CD4-positive, alpha-beta memory T cell (primary cell): ENCODE measurements at regions not wholly inside any gene's neighbourhood (a gene's known extent, or its start where the extent isn't known, plus 50 kb on each side); places are given as distances from the start of the nearest gene placed in this dataset.
A peak's percentile ranks its signal among the peaks of the same experiment; 100 is the strongest.

Source experiments
- CTCF ChIA-PET: fragments of 350-600 bp; sonication (Branson Sonifier 250); formaldehyde crosslinking; loops from one replicate; lab custom pipeline; 2021; ENCODE audit warnings: inconsistent platforms; ENCODE audit not compliant: partially characterized antibody; lab: Charles Lee
- POLR2A ChIA-PET: fragments of 350-600 bp; sonication (Branson Sonifier 250); formaldehyde crosslinking; loops from one replicate; lab custom pipeline; 2021; ENCODE audit not compliant: partially characterized antibody; lab: Charles Lee
- DNase-seq, 5 donors: peaks; one replicate each; pipeline versions ENCODE4 v3.0.0 to v3.0.0-alpha.2; 2020 to 2022; ENCODE audit warnings: mixed read lengths in 1 of 5
- H3K27ac ChIP-seq: one replicate; pipeline ENCODE4 v1.7.0; 2013; ENCODE audit warnings: low read depth, low read length
- H3K27me3 ChIP-seq: 2 replicates; pipeline ENCODE4 v1.7.0; 2013; ENCODE audit warnings: mild to moderate bottlenecking, low read length, moderate library complexity; ENCODE audit not compliant: insufficient read depth
- H3K36me3 ChIP-seq: 2 replicates; pipeline ENCODE4 v1.7.0; 2013; ENCODE audit warnings: mild to moderate bottlenecking, low read length, moderate library complexity; ENCODE audit not compliant: insufficient read depth
- H3K4me1 ChIP-seq: 2 replicates; pipeline ENCODE4 v1.7.0; 2013; ENCODE audit warnings: mild to moderate bottlenecking, low read length, moderate library complexity; ENCODE audit not compliant: insufficient read depth
- H3K4me3 ChIP-seq, 2 donors: one replicate each; pipeline ENCODE4 v1.7.0; 2013; ENCODE audit warnings: low read length in 2 of 2, mild to moderate bottlenecking in 1 of 2
- H3K9me3 ChIP-seq, 2 donors: one replicate each; pipeline ENCODE4 v1.7.0; 2013; ENCODE audit warnings: low read length in 2 of 2, control low read depth in 1 of 2; ENCODE audit not compliant: control insufficient read depth in 1 of 2
- H3K27ac Mint-ChIP-seq, 7 donors: one replicate each; pipeline ENCODE4 v1.8.0; 2020 to 2021; ENCODE audit warnings: mixed read lengths in 7 of 7, mild to moderate bottlenecking in 6 of 7, inconsistent platforms in 3 of 7, moderate library complexity in 3 of 7
- H3K27me3 Mint-ChIP-seq, 2 donors: one replicate each; pipeline ENCODE4 v1.8.0; 2020 to 2021; ENCODE audit warnings: mixed read lengths in 2 of 2
- H3K36me3 Mint-ChIP-seq, 2 donors: one replicate each; pipeline ENCODE4 v1.8.0; 2020 to 2021; ENCODE audit warnings: mixed read lengths in 2 of 2, inconsistent platforms in 1 of 2, mild to moderate bottlenecking in 1 of 2
- H3K4me1 Mint-ChIP-seq, 4 donors: one replicate each; pipeline ENCODE4 v1.8.0; 2020 to 2021; ENCODE audit warnings: mixed read lengths in 4 of 4, mild to moderate bottlenecking in 1 of 4
- H3K4me3 Mint-ChIP-seq, 8 donors: one replicate each; pipeline ENCODE4 v1.8.0; 2020 to 2021; ENCODE audit warnings: mixed read lengths in 8 of 8, mild to moderate bottlenecking in 7 of 8, moderate library complexity in 6 of 8, inconsistent platforms in 3 of 8
- H3K9me3 Mint-ChIP-seq, 8 donors: one replicate each; pipeline ENCODE4 v1.8.0; 2020 to 2021; ENCODE audit warnings: mixed read lengths in 8 of 8, mild to moderate bottlenecking in 5 of 8, inconsistent platforms in 3 of 8, moderate library complexity in 1 of 8
- intact Hi-C: fragments of 100-400 bp; cut with micrococcal nuclease; formaldehyde crosslinking; loops from one replicate; pipeline ENCODE4 v1.15.1; 2023

GRCh38 chr11:35076201-35077100 lies 62.5 kb upstream of the CD44 start:
- H3K4me3 ChIP-seq, result no peak overlapping the region
- Mint-ChIP-seq H3K4me3 (peak overlapping the region in 7 of 8 donors; percentile 2 to 74 (median 40)), H3K27ac (peak overlapping the region; percentile 53 to 98 (median 98)), H3K9me3 (peaks cover 0 to 2% (median 0%) of the 10 kb centered on the region in 8 donors), H3K36me3 (no peaks in the 10 kb centered on the region), H3K4me1 (peaks cover 60 to 91% (median 74%) of the 10 kb centered on the region in 4 donors), H3K27me3 (no peaks in the 10 kb centered on the region)
- H3K4me1 ChIP-seq, result peaks cover 84% of the 10 kb centered on the region
- H3K36me3 ChIP-seq, result no peaks in the 10 kb centered on the region
- intact Hi-C loops, result no loop called here
- DNase-seq, result no peak
- peak overlapping the region; percentile 44 for H3K27ac ChIP-seq
- H3K27me3 ChIP-seq, result no peaks in the 10 kb centered on the region
- no peaks in the 10 kb centered on the region for H3K9me3 ChIP-seq
- ChIA-PET POLR2A (interaction anchor here (0.7 to 13.5 kb wide), 10 partner anchors 10 to 91 kb away, joined by 3 to 253 read pairs (median 11); partner anchors contain the start of gene CD44), CTCF (interaction anchor here (1.1 to 3.0 kb wide), 4 partner anchors 31 to 89 kb away, joined by 3 to 15 read pairs (median 8); no protein-coding TSS in a partner anchor)

GRCh38 chr11:35077709-35078469 lies 61.1 kb upstream of the CD44 start:
- no peaks in the 10 kb centered on the region for H3K36me3 Mint-ChIP-seq
- peak overlapping the region in 1 of 2 donors; percentile 3 for H3K4me3 ChIP-seq
- no peaks in the 10 kb centered on the region for H3K9me3 ChIP-seq
- CTCF ChIA-PET, result interaction anchor here (0.8 to 3.0 kb wide), 9 partner anchors 11 to 227 kb away, joined by 3 to 15 read pairs (median 3); no protein-coding TSS in a partner anchor
- no peaks in the 10 kb centered on the region for H3K27me3 ChIP-seq
- peak overlapping the region; percentile 59 for H3K27ac ChIP-seq
- no peaks in the 10 kb centered on the region for H3K36me3 ChIP-seq
- intact Hi-C loops, result loop anchor here (1.0 kb wide), 4 partner anchors 11 to 61 kb away; partner anchors contain the start of gene CD44
- H3K4me1 ChIP-seq, result peaks cover 86% of the 10 kb centered on the region
- peak; percentile 79 to 88 (median 84) for DNase-seq
- peak overlapping the region; percentile 95 to 98 (median 98) for H3K27ac Mint-ChIP-seq
- H3K4me3 Mint-ChIP-seq, result peak overlapping the region; percentile 59 to 92 (median 80)
- H3K27me3 Mint-ChIP-seq, result no peaks in the 10 kb centered on the region
- peaks cover 0 to 4% (median 0%) of the 10 kb centered on the region in 8 donors for H3K9me3 Mint-ChIP-seq
- POLR2A ChIA-PET, result interaction anchor here (0.6 to 13.5 kb wide), 31 partner anchors 10 to 253 kb away, joined by 3 to 253 read pairs (median 5); partner anchors contain the start of gene CD44
- peaks cover 63 to 94% (median 78%) of the 10 kb centered on the region in 4 donors for H3K4me1 Mint-ChIP-seq

DNA sequence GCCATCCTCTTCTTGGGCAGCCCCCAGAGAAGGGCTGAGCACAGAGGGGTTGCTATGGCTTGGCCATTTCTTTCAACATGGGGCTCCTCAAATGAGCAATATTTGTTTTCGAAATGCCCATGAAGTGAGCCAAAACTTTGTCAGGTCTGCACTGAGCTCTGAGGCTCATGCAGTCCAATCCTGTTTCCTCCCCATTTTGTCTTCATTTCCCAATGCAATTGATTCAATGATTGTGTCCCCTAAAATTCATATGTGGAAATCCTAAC lies 60.6 kb upstream of the CD44 start:
- Histone ChIP-seq H3K4me3 (peak overlapping the region in 1 of 2 donors; percentile 3), H3K27me3 (no peaks in the 10 kb centered on the region), H3K9me3 (no peaks in the 10 kb centered on the region), H3K27ac (peak overlapping the region; percentile 59), H3K4me1 (peaks cover 91% of the 10 kb centered on the region), H3K36me3 (no peaks in the 10 kb centered on the region)
- peak overlapping the region; percentile 95 to 98 (median 98) for H3K27ac Mint-ChIP-seq
- H3K9me3 Mint-ChIP-seq, result peaks cover 0 to 4% (median 0%) of the 10 kb centered on the region in 8 donors
- H3K36me3 Mint-ChIP-seq, result no peaks in the 10 kb centered on the region
- peak overlapping the region in 7 of 8 donors; percentile 72 to 92 (median 85) for H3K4me3 Mint-ChIP-seq
- no peaks in the 10 kb centered on the region for H3K27me3 Mint-ChIP-seq
- CTCF ChIA-PET, result interaction anchor here (0.8 to 2.5 kb wide), 8 partner anchors 11 to 227 kb away, joined by 3 to 10 read pairs (median 3); no protein-coding TSS in a partner anchor
- H3K4me1 Mint-ChIP-seq, result peaks cover 67 to 95% (median 79%) of the 10 kb centered on the region in 4 donors
- intact Hi-C loops, result loop anchor here (1.0 kb wide), 4 partner anchors 11 to 61 kb away; partner anchors contain the start of gene CD44
- DNase-seq, result no peak
- POLR2A ChIA-PET, result interaction anchor here (0.6 to 13.5 kb wide), 31 partner anchors 10 to 252 kb away, joined by 3 to 253 read pairs (median 5); partner anchors contain the start of gene CD44

- peaks cover 0 to 4% (median 0%) of the 10 kb centered on the region in 8 donors for H3K9me3 Mint-ChIP-seq
- peaks cover 91% of the 10 kb centered on the region for H3K4me1 ChIP-seq
- ChIA-PET CTCF (interaction anchor here (0.9 to 1.2 kb wide), 4 partner anchors 12 to 100 kb away, joined by 3 to 4 read pairs (median 4); no protein-coding TSS in a partner anchor), POLR2A (interaction anchor here (0.9 to 13.5 kb wide), 9 partner anchors 14 to 87 kb away, joined by 3 to 253 read pairs (median 3); partner anchors contain the start of gene CD44)
- H3K4me1 Mint-ChIP-seq, result peaks cover 72 to 95% (median 82%) of the 10 kb centered on the region in 4 donors
- H3K4me3 Mint-ChIP-seq, result peak overlapping the region in 6 of 8 donors; percentile 14 to 92 (median 86)
- no peak overlapping the region for H3K4me3 ChIP-seq
- H3K27ac ChIP-seq, result no peak overlapping the region
- no peaks in the 10 kb centered on the region for H3K27me3 Mint-ChIP-seq
- no peaks in the 10 kb centered on the region for H3K9me3 ChIP-seq
- intact Hi-C loops, result loop anchor here (5.0 kb wide), 2 partner anchors 158 to 162 kb away; partner anchors contain the start of genes APIP and PDHX
- no peak for DNase-seq
- H3K27me3 ChIP-seq, result no peaks in the 10 kb centered on the region
- H3K27ac Mint-ChIP-seq, result peak overlapping the region; percentile 95 to 98 (median 98)
- H3K36me3 Mint-ChIP-seq, result no peaks in the 10 kb centered on the region
- no peaks in the 10 kb centered on the region for H3K36me3 ChIP-seq
Observed at GRCh38 chr11:35079611-35080010, 59.4 kb upstream of the CD44 start.

- H3K4me1 Mint-ChIP-seq, result peaks cover 73 to 100% (median 87%) of the 10 kb centered on the region in 4 donors
Observed at GRCh38 chr11:35082321-35083180, 56.4 kb upstream of the CD44 start.

GRCh38 chr11:35083181-35083430 lies 55.9 kb upstream of the CD44 start:
- ChIA-PET CTCF (interaction anchor here (1.2 to 1.6 kb wide), 2 partner anchors 42 to 58 kb away, joined by 3 read pairs; no protein-coding TSS in a partner anchor), POLR2A (interaction anchor here (0.9 to 13.5 kb wide), 22 partner anchors 17 to 95 kb away, joined by 3 to 253 read pairs (median 6); partner anchors contain the start of gene CD44)
- no peak for DNase-seq
- intact Hi-C loops, result loop anchor here (1.0 to 5.0 kb wide), 9 partner anchors 16 to 166 kb away; partner anchors contain the start of genes APIP and PDHX
- peak overlapping the region; percentile 97 for H3K27ac ChIP-seq
- no peaks in the 10 kb centered on the region for H3K9me3 ChIP-seq
- Mint-ChIP-seq H3K4me1 (peaks cover 73 to 100% (median 87%) of the 10 kb centered on the region in 4 donors), H3K36me3 (no peaks in the 10 kb centered on the region), H3K27ac (peak overlapping the region; percentile 94 to 99 (median 98)), H3K27me3 (no peaks in the 10 kb centered on the region), H3K9me3 (peaks cover 0 to 4% (median 0%) of the 10 kb centered on the region in 8 donors), H3K4me3 (peak overlapping the region; percentile 78 to 90 (median 84))
- H3K4me3 ChIP-seq, result peak overlapping the region; percentile 50 to 57
- H3K4me1 ChIP-seq, result peaks cover 85% of the 10 kb centered on the region
- no peaks in the 10 kb centered on the region for H3K36me3 ChIP-seq
- no peaks in the 10 kb centered on the region for H3K27me3 ChIP-seq

More at GRCh38 chr11:35082321-35083180, 56.4 kb upstream of the CD44 start:
- H3K9me3 ChIP-seq, result no peaks in the 10 kb centered on the region
- Mint-ChIP-seq H3K36me3 (no peaks in the 10 kb centered on the region), H3K4me3 (peak overlapping the region; percentile 78 to 90 (median 84)), H3K27me3 (no peaks in the 10 kb centered on the region), H3K9me3 (peaks cover 0 to 4% (median 0%) of the 10 kb centered on the region in 8 donors), H3K27ac (peak overlapping the region; percentile 94 to 99 (median 98))
- H3K4me1 ChIP-seq, result peaks cover 85% of the 10 kb centered on the region
- peak; percentile 89 to 96 (median 93) for DNase-seq
- H3K36me3 ChIP-seq, result no peaks in the 10 kb centered on the region
- intact Hi-C loops, result loop anchor here (1.0 to 5.0 kb wide), 11 partner anchors 16 to 165 kb away; partner anchors contain the start of genes APIP, CD44 and PDHX
- H3K27me3 ChIP-seq, result no peaks in the 10 kb centered on the region
- ChIA-PET POLR2A (interaction anchor here (0.8 to 13.5 kb wide), 25 partner anchors 17 to 223 kb away, joined by 3 to 253 read pairs (median 6); partner anchors contain the start of gene CD44), CTCF (interaction anchor here (0.7 to 1.6 kb wide), 3 partner anchors 35 to 58 kb away, joined by 3 read pairs; no protein-coding TSS in a partner anchor)
- H3K4me3 ChIP-seq, result peak overlapping the region; percentile 50 to 57
- peak overlapping the region; percentile 97 for H3K27ac ChIP-seq
